NCI-H748 (cell line): ENCODE measurements at regions not wholly inside any gene's neighbourhood (a gene's known extent, or its start where the extent isn't known, plus 50 kb on each side); places are given as distances from the start of the nearest gene placed in this dataset.
"Not testable (repeated sequence)": the region's sequence is repeated elsewhere in the genome, so short reads cannot be mapped to it uniquely, and the experiment has no call there.

Experiments
- DNase-seq: peaks from one replicate; lab custom pipeline; 2025; ENCODE audit not compliant: unreplicated experiment; lab: John Stamatoyannopoulos, UW

DNA sequence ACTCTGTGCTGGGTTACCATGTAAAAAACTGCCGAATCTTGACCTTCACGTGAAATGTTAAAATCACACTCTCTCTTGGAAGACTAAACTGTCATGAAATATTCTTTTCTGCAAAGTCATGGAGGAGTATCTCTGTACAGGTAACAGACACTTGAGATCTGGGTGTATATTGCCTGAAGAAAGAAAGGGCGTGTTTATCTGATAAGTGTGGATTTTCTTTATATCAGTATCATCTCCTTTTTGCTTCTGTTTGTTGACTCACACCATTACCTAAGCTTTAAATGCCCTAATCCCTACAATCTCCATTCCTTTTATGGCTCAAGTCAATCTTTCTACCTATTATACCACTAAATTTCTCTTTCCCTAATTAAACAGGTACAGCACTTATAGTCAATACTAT lies 673.2 kb upstream of the SOX9 start:
- peak; percentile 42 for DNase-seq

DNA sequence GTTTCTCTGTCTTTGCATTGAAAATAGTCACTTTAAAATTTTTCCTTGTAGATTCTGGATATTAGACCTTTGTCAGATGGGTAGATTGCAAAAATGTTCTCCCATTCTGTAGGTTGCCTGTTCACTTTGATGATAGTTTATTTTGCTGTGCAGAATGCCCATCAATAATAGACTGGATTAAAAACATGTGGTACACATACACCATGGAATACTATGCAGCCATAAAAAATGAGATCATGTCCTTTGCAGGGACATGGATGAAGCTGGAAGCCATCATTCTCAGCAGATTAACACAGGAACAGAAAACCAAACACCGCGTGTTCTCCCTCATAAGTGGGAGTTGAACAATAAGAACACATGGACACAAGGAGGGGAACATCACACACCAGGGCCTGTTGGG lies 670.2 kb upstream of the SOX9 start:
- DNase-seq = not testable (repeated sequence)

DNA sequence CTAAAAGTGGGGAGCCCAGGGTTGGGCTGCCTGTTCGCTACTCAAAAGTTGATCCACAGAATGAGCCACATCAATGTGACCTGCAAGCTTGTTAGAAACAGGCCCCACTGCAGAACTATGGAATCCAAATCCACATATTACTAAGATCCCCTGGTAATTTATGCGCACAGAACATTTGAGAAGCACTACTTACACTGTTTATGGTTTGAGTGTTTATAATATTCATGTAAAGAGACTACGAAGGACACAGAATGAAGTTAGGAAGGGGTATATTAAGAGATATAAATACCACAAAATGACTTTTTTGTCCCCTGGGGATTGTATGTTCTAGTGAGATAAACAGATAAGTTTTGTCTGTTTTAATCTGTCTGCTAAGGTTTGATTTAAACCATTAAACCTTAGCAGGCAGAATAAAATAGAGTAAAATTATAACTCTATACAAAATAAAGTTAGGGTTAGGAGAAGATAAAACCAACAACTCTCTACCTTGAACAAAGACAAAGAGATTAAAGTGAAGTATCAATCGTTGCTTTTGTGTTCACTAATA lies 666.9 kb upstream of the SOX9 start:
- no peak for DNase-seq

DNA sequence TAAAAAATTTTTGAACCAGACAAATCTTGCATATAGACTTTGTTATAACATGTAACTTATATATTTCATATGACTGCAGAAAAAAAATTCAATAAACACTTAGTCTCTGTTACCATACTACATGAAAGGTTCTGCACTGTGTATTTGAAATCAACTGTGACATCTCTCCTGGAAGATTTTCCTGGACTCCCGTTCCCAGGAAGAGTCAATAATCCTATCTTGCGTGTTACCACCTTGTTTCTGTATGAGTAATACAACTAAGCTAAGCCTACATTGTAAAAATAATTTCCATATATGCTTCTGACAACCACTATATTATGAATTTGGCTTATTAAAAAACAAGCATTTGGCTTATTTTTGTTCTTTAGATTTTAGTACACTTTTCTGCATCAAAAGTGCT lies 665.6 kb upstream of the SOX9 start:
- DNase-seq = no peak

DNA sequence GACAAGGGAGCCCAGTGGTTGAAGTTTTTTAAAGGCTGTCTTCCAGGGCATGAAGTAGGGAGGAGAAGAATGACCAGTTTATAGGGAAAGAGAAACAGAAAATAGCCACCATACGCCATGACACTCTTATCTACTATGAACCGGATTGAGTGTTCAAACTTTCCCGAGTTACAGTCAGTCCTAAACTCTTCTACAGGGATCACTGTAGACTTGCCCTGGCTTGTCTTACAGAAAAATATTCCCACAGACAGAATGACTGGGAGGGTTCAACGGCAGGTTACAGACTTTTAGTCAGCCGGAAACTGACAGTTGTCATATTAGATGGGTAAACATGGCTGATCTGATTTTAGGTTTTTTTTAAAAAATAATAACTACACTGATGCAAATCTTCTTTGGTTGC lies 662.5 kb upstream of the SOX9 start:
- DNase-seq = no peak

DNA sequence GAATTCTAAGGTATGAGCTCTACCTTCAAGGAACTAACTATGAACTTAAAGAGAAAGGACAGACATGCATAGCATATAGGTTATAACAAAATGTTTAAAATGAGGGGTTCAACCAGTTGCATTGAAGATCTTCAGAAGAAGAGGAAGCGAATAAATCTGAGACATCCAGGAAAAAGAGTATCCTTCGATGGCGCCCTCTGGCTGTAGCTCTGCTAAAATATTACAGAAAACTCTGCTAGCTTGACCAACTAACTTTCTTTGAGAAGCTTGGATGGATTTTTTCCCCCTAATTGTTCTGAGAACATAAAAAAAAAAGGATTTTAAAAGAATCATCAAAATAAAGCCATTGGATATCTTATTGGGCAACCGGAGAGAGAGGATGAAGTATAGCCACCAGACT lies 659.9 kb upstream of the SOX9 start:
- peak; percentile 78 for DNase-seq

DNA sequence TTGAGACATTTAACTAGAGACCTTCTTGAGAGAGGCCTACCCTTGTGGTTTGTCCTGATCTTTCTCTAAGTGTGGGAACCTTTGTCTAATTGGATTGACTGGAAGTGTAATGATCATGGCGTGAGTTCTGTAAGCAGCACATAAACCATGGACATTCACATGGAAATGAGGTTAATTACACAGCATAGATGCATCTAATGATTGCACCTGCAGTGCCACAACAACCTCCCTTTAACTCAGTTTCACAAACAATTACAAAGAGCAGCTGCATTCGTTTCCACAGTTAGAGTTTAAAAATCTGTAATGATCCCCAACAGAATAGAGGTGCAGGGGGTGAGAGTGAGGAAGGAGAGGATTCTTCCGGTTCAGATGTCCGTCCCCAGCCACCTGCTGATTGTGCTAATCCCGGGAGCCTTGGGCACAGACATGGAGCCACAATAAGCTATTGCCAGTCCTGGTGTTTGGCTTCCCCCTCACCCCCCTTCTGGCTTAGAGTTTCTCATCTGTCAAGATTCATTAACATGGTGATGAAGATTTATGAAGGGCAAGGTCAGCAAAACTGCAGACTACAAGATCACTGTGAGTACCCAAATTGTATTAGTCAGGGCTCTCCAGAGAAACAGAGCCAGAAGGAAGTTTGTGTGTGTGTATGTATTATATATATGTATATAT lies 659.2 kb upstream of the SOX9 start:
- DNase-seq = peak; percentile 99

DNA sequence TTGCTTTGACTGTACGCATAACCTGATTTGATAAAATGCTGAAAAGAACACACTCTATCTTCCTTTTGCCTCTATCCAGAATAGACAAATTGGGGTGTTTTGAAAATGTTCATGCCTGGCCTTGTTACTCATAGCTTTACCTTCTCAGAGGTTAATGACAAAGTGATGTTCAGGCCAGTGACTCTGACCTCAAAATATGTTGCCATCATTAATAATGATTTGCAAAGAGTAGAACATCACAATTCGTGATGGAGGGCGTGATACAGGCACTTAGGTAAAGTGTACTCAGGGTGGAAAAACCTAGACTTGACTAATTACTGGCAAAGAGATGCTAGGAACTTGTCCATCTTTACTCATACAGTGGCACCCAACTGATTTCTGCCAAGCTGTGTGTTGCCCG lies 656.6 kb upstream of the SOX9 start:
- DNase-seq = peak; percentile 85

DNA sequence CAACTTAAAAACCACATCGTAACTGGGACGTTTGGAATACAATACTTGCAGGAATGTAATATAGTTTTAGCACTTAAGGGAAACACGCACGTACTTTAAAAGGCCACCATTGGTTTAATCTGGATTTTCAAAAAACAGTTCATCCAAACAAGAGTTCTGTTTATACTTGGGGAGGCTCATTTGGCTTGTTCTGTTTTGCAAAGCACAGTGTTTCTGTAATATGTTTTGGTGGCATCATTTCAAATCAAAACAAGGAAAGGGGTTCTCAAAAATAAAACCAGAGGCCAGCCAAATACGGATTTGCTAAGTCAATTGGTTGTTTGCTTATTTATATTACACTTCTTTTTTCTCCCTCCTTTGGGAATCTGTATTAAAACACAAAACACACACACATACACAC lies 656.1 kb upstream of the SOX9 start:
- DNase-seq = peak; percentile 69

DNA sequence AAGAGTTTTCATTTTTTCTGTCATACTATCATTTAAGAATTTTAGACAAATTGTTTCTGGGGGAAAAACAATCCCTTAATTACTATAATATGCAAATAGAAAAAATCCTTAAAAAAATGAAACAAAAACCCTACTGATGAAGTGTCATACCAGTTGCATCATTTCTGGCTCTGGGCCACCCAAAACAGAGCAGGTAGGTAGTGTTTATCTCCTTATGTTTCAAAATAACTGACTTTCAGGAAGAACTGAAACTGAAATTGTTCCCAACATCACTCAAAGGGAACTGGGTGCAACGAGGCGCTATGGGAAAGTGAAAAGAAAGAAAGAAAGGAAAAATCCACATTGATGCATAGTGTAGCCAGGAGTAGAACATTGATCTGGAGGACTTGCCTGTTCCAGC lies 653.1 kb upstream of the SOX9 start:
- peak; percentile 27 for DNase-seq

DNA sequence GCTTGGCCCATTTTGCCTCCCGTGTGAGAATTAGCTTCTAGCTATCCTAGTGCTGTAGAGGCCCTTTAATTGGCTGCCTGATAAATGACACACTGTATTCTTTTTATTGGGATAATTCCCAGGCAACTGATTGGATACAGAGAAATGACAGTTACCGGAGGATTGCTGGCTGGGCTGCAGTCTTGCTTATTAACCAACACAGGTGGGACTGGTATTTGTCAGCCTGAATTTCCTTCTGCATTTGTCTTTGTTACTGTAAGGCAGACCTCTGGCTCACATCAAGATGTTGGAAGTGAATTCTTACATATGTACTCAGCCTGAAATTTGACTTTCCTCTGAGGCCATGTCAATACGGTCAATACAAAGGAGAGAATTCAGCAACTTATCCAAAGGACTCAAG lies 650.8 kb upstream of the SOX9 start:
- no peak for DNase-seq

DNA sequence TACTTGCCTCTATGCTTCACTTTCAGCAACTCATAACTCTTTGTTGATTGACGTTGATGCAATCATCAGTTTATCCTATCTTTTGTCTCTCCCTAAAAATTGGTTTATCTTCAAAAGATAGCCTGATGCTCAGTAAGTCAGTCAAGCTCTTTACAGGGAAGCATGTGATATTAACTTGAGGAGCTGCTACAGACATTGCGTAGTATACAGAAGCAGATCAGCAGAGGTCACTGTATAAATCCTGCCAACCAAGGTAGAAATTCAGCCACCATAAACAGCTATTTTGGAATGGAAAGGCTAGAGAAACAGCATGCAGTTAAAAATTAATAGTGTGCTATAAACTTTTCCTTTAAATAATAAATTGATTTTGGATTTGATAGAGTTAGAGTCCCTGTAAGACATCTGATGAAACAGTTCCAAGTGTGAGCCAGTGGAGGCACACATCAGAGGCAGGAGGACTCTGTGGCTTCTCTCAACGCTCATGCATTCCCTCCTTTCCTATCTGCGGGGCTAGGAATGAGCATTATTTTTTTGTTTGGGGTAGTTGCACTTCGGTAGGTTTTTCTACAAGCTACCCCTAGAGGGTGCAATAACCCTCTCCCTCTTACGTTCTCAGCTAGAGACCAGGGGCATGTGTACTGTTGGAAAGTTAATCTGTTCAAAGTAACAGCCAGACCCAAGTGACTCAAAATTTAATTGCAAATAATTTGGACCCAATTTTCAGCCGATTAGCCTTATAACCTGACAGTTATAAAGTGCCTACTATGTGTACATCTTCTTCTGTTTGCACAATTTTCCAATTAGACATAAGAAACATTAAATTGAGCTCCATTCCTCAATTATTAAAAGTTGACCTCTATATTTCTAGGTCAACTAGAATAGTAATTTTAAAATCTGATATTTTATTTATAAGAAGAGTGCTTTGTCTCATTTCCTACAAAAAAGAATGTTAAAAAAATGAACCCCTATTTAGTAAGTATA lies 647.7 kb upstream of the SOX9 start:
- peak; percentile 92 for DNase-seq

DNA sequence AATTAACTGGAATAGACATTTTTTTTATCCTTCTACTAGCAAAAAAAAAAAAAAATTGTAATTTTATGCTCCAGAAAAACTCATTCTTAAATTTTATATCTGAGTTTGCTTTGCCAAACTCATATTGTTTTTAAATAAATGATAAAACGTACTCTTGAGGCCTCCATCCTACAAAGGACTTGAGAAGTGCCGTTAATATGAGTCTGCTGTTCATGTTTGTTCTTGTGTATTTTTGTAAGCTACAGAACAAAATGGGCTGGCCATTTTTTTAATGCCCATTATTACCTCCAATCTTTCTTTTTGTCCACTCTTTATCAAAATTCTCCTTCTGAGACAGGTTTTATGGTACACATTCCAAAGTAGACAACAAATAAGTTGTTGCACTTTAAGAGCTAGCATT lies 643.5 kb upstream of the SOX9 start:
- DNase-seq = no peak

DNA sequence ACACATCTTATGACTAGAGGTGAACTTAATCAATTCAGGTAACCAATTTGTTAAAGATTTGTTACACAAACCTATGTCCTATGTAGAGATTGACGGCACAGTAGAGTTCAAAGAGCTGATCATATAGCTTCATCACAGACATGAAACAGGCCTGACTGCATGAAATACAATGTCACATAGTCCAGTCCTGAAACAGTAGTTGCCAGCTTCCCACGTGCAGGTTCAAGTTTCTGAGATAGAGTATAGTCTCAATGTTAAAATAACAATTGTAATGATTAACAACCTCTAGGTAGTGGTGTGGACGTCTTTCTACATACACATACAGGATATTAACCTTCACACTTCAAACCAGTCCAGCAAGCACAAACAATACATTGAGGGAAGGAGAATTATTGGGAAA lies 640.7 kb upstream of the SOX9 start:
- DNase-seq = no peak

DNA sequence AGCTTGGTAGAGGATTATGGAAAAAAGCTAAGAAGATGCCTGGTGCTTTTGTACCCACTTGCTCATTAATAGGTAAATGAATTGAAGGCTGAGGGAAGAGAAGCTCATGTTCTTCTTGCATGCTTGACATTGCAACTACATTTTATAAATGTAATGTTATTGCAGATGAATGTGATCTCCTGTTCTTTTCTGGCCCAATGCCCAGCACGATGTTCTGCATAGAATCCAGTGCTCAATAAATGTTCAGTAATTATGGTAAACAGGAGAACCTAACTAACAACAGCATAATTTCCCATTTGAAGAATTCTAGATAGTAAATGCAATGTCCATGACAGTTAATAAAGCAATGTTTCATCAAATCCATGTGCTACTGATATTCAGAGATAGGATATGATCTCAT lies 638.2 kb upstream of the SOX9 start:
- peak; percentile 47 for DNase-seq

DNA sequence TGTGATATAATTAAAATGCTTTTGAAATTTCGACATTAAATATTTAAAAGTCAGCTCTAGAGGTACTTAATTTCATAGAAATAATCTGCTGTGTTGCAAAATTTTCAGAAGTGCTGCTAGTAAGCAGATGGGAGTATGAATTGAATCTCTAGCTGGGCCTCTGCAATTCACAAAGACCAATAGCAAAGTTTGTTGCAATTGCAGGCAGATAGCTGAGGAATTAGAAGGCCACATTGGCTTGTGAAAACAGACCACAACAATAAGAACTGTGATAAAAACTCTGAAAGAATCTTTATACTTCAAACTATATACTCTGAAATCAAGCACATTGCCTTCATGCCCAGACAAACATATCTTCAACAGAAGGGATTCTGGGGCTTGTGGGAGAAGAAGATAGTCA lies 636.3 kb upstream of the SOX9 start:
- DNase-seq = no peak

DNA sequence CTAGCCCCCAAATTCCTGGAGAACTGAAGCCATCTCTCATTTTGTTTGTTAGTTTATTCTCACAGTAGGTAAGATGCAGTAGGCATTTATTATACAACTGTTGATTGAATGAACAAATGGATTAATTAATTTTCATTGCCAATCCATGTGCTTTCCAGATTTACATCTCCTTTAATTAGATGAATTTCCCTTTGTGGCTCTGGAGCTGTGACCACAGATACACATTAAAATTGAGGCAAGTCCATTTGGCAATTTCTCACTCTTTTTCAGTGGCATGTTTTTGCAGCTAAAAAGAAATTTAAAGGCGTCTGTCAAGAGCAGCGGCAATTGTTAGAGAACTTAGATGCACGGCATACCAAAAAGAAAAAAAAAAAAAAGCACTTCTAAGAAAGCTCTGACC lies 635.4 kb upstream of the SOX9 start:
- DNase-seq = no peak

DNA sequence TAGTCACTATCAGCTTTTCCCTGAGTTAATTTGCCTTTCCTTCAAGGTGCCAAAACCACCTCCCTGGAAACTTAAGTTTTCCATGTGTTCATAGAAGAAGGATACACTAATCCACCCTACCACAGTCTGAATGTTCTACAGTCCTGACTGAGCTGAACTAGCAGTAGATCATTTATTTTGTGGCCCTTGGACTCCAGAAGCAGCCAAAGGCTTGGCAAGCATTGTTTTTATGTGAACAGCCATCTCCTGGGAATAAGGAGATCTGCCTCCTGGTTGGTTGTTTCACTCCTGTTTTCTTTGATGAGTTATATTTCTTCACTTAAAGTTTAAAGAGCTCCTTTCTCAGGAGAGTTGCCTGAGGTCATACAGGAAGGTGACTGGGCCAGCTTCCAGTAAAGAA lies 634.6 kb upstream of the SOX9 start:
- no peak for DNase-seq

DNA sequence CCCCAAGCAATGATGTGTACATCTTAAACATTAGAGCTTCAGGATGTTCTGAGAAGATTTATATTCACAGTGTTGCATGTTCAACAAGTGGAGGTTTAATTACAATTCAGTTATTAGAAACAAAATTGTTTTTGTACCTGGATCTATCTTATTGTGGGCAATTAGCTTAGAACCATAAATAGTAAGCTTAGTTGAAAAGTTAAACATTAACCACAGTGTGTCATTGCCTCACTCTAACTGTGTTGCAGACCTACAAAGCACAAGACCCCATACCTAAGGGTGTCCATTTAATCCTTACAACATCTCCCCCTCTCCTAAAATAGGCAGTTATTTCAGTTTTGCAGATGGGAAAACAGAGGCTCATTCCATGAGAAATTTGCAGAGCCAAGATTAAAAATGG lies 632.0 kb upstream of the SOX9 start:
- no peak for DNase-seq

DNA sequence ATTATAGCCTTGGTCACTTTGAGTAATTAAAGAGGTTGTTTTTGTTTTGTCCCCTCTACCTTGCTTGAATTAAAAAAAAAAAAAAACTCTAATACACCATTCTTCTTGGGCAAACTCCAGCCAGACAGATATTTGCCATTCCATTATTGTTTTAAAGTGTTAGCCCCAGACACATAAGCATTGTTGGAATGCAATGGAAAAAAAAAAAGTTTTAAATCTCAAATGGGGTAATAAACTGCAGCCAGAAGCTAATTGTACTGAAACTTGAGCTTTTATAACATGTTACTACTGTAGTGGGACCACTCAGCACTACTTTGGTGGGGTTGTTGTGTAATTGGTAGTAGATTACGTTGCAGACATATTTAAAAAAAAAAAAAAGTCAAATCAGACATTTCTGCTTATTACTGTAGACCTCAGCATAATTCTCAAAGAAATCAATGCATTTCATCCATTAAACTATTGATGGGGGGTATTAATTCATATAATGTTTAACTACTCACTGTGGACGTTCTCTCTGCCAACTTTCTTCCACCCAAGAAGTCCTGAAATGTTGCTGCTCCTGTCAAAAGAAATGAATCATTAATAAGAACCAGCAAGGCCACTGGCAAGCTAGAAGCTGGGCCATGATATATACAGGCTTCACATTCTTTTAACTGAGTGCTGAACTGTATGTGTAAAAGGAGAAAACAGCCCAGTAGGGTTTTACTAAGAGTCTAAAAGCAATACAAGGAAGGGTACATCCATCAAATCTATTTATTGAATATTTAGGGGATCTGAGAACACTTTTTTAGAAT lies 626.6 kb upstream of the SOX9 start:
- no peak for DNase-seq

DNA sequence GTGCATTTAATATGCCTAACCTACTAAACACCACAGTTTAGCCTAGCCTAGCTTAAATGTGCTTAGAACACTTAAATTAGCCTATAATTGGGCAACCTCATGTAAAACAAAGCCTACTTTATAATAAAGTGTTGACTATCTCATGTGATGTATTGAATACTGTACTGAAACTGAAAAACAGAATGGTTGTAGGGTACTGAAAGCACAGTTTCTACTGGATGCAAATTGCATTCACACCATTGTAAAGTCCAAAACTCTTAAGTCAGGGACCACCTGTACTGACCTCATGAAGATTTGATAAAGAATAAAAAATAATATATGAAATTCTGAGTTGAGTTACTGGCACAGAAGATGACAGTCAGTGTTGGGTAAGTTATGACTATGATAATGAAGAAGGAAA lies 625.4 kb upstream of the SOX9 start:
- DNase-seq = no peak
